ENCODE measurements at regions not wholly inside any gene's neighbourhood (a gene's known extent, or its start where the extent isn't known, plus 50 kb on each side); places are given as distances from the start of the nearest gene placed in this dataset.

- no peak for TF ChIP-seq POLR2A (IDR thresholded peaks at IDR 0.05)
- no peak for TF ChIP-seq EP300 (IDR thresholded peaks at IDR 0.05)
- no peak for TF ChIP-seq CTCF (IDR thresholded peaks at IDR 0.05)
- DNase-seq (ENCODE audit: low spot score in 2 of 2): no peak
- H3K4me1 ChIP-seq: no peaks in the 10 kb centered on the region
- H3K27ac ChIP-seq: no peak overlapping the region
- no peak overlapping the region for H3K4me3 ChIP-seq
- WGBS, 2 donors: 76 to 80% methylated on average over 2 of the region's 2 CpGs
- no peaks in the 10 kb centered on the region for H3K36me3 ChIP-seq
- no peaks in the 10 kb centered on the region for H3K9me3 ChIP-seq
- H3K27me3 ChIP-seq: no peaks in the 10 kb centered on the region
Observed at GRCh38 chr4:13118633-13119032, 365.5 kb downstream of the RAB28 start.

- DNase-seq (ENCODE audit: low spot score in 2 of 2): no peak
- H3K27ac ChIP-seq: no peak overlapping the region
- H3K27me3 ChIP-seq: no peaks in the 10 kb centered on the region
- peaks cover 0 to 9% (median 0%) of the 10 kb centered on the region in 4 donors for H3K9me3 ChIP-seq
- H3K4me3 ChIP-seq: no peak overlapping the region
- 25% methylated on average over 3 of the region's 3 CpGs for WGBS, 2 donors
- no peaks in the 10 kb centered on the region for H3K4me1 ChIP-seq
- TF ChIP-seq CTCF (IDR thresholded peaks at IDR 0.05): no peak
- TF ChIP-seq POLR2A (IDR thresholded peaks at IDR 0.05): no peak
- TF ChIP-seq EP300 (IDR thresholded peaks at IDR 0.05): no peak
- no peaks in the 10 kb centered on the region for H3K36me3 ChIP-seq
Observed at GRCh38 chr4:13117185-13117584, 367.0 kb downstream of the RAB28 start.

DNA sequence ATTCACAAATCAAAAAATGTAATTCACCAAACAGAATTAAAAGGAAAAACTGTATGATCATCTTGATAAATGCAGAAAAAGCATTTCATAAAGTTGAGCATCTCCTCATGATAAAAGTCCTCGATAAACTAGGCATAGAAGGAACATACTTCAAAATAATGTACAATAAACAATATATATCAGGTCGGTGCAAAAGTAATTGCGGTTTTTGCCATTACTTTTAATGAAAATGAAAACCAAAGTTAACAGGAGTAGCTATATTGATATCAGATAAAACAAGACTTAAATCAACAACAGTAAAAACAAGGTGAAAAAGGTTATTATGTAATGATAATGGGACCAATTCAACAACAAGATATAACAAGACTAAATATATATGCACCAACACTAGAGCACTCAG, 372.1 kb downstream of the RAB28 start:
- no peak for DNase-seq (ENCODE audit: low spot score in 2 of 2)
- 93 to 94% methylated on average over 3 of the region's 3 CpGs for WGBS, 2 donors
- no peaks in the 10 kb centered on the region for H3K27me3 ChIP-seq
- no peak overlapping the region for H3K27ac ChIP-seq
- H3K4me3 ChIP-seq: no peak overlapping the region
- H3K36me3 ChIP-seq: no peaks in the 10 kb centered on the region
- no peak for TF ChIP-seq EP300 (IDR thresholded peaks at IDR 0.05)
- TF ChIP-seq CTCF (IDR thresholded peaks at IDR 0.05): no peak
- TF ChIP-seq POLR2A (IDR thresholded peaks at IDR 0.05): no peak
- H3K9me3 ChIP-seq: peaks cover 0 to 29% (median 5%) of the 10 kb centered on the region in 4 donors
- no peaks in the 10 kb centered on the region for H3K4me1 ChIP-seq

DNA sequence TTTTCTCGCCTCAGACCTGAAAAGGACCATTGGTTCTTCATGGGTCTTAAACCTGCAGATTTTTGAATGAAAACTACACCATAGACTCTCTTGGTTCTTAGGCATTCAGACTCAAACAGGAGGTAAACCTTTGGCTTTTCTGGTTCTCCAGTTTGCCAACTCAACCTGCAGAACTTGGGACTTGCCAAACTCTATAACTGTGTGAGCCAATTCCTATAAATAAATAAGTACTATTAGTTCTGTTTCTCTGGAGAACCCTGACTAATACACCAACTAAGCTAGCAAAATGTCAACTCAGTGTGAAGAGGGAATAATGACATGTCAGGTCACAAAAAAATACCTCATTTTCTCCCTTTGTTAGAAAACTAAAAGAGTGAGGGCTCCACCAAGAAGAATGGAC, 374.6 kb downstream of the RAB28 start:
- 16 to 77% methylated on average over 1 of the region's 1 CpG for WGBS, 2 donors
- TF ChIP-seq CTCF (IDR thresholded peaks at IDR 0.05): no peak
- DNase-seq (ENCODE audit: low spot score in 2 of 2): no peak
- Histone ChIP-seq H3K4me3 (no peak overlapping the region), H3K27me3 (no peaks in the 10 kb centered on the region), H3K9me3 (peaks cover 0 to 32% (median 5%) of the 10 kb centered on the region in 4 donors), H3K27ac (no peak overlapping the region), H3K36me3 (no peaks in the 10 kb centered on the region), H3K4me1 (no peaks in the 10 kb centered on the region)

- H3K27me3 ChIP-seq: no peaks in the 10 kb centered on the region
- WGBS, 2 donors: 92 to 93% methylated on average over 1 of the region's 1 CpG
- H3K4me3 ChIP-seq: no peak overlapping the region
- no peak for DNase-seq (ENCODE audit: low spot score in 2 of 2)
- peaks cover 0 to 30% (median 5%) of the 10 kb centered on the region in 4 donors for H3K9me3 ChIP-seq
- no peaks in the 10 kb centered on the region for H3K36me3 ChIP-seq
- H3K4me1 ChIP-seq: no peaks in the 10 kb centered on the region
- no peak overlapping the region for H3K27ac ChIP-seq
- TF ChIP-seq EP300 (IDR thresholded peaks at IDR 0.05): no peak
- no peak for TF ChIP-seq CTCF (IDR thresholded peaks at IDR 0.05)
- no peak for TF ChIP-seq POLR2A (IDR thresholded peaks at IDR 0.05)
Observed at GRCh38 chr4:13108096-13108495, 376.0 kb downstream of the RAB28 start.

Data from tibial nerve (tissue), 4 donors.